NCI-H2227 (cell line): ENCODE measurements at regions not wholly inside any gene's neighbourhood (a gene's known extent, or its start where the extent isn't known, plus 50 kb on each side); places are given as distances from the start of the nearest gene placed in this dataset.

Experiments
- DNase-seq: peaks from one replicate; lab custom pipeline; 2025; ENCODE audit not compliant: unreplicated experiment; lab: John Stamatoyannopoulos, UW

DNA sequence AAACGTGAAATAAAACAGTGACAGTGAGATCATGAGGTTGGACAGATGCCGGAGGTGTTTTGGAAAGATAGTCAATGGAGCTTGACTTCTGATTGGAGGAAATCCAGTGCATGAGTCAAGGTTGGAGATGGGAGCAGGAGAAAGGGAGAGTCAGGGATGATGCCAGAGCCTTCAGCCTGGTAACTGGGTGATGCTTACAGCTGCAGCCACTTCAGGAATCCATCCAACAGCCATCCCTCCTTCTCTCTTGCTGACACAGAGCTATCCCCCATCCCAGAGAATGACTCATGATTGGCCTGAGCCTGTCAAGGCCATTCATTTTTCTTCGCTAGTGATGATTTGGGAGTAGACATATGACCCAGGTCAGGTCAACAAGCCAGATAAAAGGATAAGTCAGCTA lies 112.8 kb downstream of the SAMD5 start:
- no peak for DNase-seq

DNA sequence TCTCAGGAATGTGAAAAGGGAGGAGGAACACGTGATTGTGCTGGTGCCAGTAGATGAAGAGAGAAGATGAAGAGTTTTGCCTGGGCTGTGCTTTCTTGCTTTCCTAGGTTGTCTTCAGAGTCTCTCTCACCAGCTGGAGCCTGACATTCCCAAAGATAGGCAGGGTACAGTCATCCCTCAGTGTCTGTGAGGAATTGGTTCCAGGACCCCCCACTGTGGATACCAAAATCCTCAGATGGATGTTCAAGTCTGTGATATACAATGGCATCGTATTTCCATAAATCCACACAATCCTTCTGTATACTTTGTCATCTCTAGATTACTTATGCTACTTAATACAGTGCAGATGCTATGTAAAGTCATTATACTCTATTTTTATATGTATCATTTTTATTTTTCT lies 113.5 kb downstream of the SAMD5 start:
- no peak for DNase-seq

DNA sequence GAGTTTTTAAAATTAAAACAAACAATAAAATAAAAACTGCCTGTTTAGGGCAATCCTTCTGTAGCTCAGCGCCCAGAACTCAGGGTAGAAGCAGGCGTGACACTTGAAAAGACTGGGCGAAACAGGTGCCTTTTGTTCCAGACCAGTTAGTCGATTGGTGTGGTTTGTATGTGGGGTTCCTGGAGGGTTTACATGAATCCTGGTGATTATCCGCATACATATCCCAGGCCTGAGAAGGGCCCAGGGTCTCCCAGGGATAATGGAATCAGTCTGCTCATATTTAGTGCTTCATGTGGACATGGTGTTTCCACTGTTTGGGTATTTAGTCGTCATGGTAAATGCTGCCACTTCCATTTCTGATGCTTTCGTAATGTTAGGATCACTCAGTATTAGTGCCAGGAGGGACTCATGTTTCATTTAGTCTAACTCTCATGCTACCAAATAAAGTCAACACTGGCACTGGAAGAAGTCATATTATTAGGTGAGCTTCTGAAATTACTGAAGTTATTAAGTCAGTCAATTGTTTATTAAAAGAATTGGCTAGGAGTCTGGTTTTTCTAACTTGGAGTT lies 116.5 kb downstream of the SAMD5 start:
- no peak for DNase-seq

DNA sequence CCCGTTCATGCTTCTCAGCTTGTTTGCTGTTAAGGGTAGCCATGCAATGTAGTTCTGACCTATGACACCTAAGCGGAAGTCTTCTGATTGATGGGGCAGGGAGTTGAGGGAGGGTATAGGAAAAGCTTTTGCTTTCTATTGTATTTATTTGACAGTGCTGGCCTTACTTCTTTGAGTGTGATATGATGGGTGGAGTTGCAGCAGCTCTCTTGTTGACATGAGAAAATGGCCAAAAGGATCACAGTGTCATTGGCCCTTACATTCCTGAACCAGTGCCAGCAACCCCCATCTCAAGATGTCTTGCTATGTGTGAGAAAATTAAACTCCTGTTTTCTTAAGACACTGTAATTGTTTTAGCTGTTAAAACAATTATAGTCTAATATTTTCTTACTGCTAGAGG lies 117.5 kb downstream of the SAMD5 start:
- DNase-seq = no peak

DNA sequence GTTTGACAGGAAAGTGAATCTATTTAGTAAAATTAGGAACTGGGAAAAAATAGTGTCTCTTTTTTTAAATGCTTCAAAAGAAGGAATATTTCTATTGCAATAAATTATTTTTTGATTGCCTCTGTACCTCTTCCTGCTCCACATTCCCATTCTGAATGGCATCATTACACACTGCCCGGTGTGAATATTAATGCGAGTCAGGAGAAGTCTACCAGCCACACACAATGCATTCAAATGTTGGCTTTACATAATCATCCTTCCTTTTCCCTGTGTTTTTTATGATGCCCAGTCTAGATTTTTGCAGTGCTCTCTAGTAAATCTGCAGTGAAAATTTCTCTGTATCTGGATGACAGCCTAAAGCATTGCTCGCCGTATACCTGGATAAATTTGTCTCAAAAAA lies 118.9 kb downstream of the SAMD5 start:
- no peak for DNase-seq

DNA sequence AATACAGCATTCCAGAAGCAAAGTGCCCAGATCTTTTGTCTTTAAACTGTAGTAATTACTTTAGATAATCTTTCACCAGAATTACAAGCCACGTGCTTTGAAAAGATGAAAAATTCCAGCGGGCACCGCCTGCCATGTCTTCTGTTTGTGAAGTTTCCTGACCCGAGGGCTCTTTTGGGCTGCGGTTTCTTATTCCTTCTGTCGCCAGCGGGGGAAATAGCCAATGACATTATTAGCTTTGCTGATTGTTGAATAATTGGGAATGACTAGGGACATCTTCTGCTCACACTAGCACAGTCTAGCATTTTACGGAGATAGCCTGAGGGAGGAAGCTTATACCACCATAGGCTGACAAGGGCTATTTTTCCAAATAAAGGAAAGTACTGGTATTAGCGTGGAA lies 124.7 kb downstream of the SAMD5 start:
- no peak for DNase-seq

DNA sequence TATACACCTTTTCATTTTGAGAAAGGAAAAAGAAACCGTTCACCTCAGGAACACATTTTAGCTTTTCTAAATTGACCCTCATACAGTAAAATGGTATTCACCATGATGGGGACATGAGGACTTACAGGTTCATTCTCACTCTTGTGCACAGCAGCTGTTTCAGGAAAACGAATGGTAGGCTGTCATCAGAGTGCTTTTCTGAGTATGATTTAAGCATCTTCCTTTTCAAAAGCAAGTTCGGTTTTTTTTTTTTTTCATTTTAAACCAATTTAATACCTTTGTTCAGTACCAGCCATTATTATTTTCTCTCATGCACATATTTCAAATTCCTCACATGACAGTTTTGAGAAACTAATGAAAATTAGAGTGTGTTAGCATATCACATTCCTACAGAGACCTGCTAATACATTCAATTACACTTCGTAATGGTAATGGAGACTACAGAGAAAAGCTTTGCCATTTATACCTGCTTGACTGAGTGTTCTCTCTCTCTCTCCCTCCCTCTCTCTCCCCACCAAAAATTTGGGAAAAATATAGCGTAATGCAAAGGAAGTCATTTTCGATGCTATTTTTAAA lies 129.2 kb downstream of the SAMD5 start:
- DNase-seq = no peak

DNA sequence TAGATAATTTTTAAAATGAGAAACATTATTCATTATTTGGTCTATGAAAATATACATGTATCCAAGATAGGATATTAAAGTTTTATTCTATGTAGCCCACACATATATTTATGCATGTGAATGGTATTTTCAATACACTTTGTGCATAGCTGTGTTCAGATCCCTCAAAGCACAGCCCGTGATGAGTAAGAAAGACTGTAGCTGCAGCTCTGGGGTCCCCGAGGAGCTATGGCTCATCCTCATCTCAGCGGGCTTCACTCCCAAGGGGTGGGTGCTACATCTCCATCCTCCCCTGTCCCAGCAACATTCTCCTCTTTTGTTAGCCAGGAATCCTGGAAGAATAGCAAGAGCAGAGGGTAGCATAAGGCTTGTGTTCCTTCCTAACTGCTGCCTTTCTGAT lies 130.8 kb downstream of the SAMD5 start:
- no peak for DNase-seq

DNA sequence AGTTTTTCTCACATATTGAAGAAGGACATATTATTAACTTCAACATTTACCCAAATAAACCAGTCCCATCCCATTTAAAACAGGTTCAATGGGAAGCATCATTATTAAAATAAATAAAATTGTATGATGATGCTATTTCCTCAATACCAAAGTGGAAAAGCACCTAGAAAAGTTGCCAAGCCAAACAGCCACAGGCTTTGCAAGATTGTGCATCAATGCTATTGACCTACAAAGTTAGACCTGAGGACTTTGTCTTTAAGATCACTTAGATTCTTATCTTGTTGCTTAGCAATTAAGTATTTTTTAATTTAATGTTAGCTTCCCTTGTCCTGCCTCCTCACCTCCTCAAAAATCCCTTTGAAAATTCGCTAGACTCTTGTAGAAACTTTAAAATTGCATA lies 132.1 kb downstream of the SAMD5 start:
- DNase-seq = no peak

DNA sequence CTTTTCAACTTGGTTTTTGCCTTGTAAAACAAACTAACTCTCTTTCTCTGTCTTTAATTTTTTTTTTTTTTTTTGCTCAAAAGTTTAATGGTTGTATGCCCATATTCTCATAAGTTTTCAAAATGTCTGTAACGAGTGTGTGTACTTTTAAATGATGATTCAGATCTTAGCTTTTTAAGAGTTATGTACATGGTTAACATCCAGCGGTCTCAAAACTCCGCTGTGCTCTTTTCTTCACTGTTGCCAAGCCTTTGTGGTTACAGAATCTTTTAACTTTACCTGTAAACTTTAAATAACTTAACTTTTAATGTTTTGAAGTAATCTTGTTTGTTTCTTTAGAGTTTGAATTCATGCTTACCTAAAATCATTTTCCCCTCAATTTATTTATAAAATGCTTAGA lies 133.0 kb downstream of the SAMD5 start:
- DNase-seq = no peak

DNA sequence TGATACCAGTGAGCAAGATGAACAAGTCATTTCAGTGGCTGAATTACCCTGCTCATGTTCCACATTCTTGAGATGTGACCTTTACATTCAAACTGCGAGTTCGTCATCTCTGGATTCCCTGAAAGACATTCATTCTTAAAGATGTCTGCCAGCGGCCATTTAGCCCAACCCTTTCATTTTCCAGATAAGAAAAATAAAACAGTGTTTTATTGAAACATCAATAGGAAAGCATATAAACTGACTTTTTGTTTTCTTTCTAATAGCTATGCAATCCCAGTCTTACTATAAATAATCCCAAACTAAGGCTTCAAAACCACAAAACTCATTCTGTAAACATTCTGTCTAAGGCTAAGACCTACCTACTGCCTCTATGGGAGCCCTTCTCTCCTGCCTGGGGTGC lies 134.0 kb downstream of the SAMD5 start:
- DNase-seq = no peak

DNA sequence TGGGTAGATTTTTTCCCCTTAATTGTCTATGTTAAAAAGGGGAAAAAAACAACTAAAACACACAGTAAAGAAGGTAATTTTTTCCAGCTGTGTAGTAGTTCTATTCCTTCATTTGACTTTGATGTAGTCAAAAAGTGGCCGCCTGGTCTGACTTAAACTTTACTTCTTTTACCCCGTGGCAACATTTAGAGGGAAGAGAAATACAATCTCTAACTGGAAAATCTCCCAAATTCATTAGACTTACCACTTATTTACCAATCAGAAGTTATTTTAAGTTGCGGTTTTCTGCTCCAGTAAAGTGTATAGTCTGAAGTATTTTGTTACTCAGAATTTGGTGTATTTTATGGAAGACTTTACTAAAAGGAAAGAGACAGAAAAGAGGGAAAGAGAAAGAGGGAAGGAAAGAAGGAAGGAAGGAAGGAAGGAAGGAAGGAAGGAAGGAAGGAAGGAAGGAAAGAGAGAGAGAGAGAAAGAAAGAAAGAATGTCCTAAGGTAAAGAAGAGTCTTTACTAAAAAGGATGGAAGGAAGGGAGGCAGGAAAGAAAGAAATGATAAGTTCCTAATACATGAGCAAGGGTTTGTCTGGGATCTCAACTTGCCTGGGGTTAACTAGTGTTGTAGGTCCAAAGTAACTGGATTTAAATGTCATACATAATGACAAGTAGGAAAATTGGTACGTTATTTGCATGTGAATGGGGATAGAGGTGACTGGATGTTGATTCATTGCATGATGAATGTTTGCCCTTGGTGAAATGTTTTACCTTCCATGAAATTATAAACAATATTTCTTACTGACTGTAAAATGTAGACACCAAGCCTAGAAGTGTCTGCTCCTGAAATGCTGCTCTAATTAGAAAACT lies 135.1 kb downstream of the SAMD5 start:
- DNase-seq = no peak

DNA sequence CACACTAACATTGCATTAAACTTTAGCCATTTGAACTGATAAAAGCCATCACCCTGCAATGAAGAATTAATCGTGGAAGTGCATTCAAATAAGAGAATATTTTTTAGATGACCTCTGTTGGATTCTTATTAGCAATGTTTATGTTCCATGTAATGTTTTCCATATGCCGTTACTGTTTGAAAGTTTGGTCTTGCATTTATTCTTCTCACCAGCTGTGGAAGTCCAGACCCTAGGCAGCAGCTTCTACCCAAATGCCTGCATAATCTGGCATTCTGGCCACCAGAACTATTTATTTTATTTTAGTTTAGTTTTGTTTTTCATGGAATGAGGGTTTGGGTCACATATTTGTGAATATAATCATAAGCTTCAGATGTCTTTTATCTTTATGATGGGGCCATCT lies 140.4 kb downstream of the SAMD5 start:
- DNase-seq = no peak

DNA sequence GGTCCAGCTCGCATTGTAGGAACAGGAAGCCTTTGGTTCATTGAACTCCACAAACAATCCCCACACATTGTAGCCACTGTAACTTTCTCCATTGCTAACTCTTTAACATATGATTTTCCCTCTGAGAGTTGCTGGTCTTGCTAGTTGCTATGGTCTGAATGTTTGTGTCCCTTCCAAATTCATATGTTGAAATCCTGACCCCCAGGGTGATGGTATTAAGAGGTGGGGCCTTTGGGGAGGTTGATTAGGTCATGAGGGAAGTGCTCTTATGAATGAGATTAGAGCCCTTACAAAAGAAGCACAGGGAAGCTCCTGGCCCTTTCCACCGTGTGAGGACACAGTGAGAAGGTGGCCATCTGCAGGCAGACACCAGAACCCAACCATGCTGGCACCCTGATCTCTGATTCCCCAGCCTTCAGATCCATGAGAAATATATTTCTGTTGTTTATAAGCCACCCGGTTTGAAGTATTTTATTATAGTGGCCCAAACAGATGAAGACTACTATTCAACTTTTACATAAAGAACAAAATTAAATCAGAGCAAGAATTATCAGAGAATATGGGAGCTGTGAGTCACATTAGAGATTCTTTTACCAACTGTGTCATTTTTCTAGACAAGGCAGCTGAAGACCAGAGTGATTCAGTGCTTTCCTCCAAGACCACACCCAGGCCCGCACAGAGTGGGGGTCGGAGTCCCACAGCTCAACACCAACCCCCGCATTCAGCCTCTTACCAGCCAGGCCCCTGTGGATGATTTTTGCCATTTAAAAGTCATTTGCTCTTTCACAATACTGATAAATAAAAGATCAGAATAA lies 143.0 kb downstream of the SAMD5 start:
- no peak for DNase-seq

DNA sequence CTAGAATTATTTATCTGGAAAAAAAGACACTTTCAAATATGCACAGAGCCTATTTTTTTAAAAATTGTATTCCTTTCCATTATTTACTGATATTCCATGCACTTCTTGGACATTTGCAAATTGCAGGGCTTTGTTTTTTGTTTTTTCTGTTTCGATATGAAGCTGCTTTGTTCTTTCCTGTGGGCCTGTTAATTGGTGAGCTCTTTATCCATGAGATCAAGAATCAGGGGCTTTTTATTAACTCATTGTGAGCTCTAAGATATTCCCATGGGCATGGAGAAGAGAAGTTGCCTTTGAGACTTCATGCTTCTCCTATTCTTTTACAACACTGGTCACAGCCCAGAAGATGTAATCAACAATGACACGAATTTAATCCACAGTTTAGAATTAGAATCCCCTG lies 145.1 kb downstream of the SAMD5 start:
- no peak for DNase-seq

DNA sequence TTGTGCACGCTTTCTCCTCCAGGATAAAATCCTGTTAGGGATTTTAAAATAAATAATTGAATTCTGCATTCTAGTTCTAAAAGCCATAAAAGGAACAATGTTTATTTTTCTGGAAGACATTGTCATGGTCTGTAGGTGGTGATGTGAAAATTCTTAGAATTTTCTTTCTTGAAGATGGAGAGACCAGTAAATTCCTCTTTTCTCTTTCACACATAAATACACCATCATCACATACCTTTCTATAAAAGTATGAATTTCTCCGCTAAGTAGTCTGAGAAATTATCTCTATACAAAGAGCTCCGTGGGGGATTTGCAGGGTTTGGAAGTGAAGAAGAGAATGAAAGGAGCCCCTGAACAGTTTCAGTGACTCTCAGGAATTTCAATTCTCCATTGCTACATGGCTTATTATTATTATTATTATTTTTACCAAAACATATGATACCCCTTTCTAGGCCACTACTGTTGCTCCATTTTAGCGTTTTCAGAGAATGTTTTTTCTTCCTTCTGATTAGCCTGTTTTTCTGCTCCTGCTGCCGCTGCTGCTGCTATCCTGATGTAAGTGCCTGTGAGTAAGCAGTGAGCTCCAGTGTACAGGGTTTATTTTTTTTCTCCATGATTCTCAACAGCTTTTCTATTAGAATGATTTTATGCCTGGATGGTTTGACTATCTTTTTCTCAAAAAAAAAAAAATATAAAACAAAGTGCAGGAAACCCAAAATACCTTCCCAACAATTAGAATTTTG lies 145.8 kb downstream of the SAMD5 start:
- no peak for DNase-seq

DNA sequence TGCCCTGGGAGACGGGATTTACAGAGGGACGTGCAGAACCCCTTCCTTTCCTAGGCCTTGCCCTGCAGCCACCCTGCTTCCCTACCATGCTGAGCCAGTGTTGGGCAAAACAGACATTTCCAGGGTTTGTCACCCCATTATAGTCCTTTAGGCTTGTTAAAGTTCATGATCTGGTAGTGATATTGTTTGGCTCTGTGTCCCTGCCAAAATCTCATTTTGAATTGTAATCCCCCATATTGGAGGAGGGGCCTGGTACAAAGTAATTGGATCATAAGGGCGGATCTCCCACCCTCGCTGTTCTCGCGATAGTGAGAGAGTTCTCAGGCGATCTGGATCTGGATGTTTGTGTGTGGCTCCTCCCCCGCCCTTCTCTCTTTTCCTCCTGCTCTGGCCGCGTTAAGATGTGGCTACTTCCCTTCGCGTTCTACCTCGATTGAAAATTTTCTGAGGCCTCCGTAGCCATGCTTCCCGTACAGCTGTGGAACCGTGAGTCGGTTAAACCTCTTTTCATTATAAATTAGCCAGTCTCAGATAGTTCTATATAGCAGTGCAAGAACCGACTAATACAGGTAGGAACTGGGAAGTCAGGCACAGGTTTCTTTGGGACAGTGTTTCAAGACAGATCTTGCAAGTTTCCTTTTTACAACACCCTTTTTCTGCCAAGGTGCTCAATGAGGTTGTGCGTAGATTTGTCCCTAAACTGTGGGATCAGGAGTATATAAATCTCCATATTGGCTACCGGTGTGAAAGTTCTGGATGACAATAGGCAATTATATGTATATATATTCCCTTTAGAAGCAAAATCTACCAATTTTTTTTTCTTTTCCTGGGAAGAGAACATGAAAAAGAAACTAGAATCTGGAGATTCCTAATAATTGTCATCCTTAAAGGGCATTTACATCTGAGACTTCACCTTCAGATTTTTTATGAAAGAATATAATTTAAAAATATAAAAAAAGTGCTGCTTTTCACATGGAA lies 152.1 kb downstream of the SAMD5 start:
- DNase-seq = no peak

DNA sequence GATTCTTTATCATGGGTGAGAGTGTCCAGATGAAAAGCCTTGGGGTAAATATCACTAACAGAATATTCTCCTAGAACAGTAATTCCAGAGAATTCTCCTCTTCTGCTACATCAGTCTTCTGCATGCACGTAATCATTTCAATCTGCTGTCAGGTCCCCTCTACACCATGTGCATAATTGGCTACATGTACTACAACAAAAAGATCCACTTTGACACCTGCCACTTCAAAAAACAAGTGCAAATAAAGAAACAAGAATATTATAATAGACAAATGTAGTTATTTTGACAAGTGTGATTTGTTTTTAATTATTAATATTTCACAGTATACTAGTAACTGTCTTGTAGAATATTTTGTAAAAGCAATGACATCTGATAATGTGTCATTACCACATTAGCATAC lies 154.2 kb downstream of the SAMD5 start:
- DNase-seq = no peak

DNA sequence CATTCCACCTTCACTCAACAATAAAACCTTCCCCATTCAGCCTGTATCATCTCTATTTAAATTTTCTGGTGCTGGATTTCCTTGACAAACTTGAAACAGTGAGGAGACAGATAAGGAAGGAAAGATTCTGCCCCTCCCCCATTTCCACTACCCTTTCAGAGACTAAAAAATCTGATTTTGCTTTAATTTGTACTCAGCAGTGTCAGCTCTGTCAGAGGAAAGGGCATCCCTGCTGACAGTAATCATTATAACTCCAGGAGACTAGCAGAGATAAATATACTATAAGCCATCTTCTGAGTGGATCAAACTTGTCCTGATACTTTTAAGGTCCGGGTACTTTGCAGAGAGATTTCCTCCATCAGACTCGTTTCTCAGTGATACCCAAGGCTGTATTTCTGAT lies 155.6 kb downstream of the SAMD5 start:
- DNase-seq = peak; percentile 69

DNA sequence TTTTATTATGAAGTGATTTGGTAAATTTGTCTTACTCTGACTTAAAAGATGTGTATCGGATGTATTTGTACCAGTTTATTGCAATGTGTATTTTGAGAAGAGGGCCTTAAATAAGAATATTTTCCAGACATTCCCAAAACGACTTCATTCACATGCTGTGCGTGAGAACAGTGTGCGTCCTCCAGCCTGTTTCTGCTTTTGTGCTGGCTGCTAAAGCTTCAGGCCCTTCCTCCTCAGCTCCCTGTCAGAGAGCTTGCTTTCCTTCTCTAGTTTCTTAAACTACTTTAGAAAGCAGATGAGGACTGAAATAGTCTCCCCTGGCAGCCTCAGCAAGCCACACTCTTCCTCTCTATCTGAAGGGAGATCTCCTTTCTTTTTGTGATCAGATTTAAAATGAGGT lies 157.8 kb downstream of the SAMD5 start:
- no peak for DNase-seq
